KMS-11 (cell line): ENCODE measurements at regions not wholly inside any gene's neighbourhood (a gene's known extent, or its start where the extent isn't known, plus 50 kb on each side); places are given as distances from the start of the nearest gene placed in this dataset.

Experiments used
- H2AFZ ChIP-seq: fragments of 200-600 bp; sonication (generic); 2 replicates; pipeline ENCODE4 v1.6.1; 2016; ENCODE audit warnings: antibody characterized with exemption, mixed run types, low read depth
- H3K27ac ChIP-seq: fragments of 200-600 bp; sonication (generic); 2 replicates; pipeline ENCODE4 v1.6.1; 2016; ENCODE audit warnings: mild to moderate bottlenecking, mixed run types
- H3K27me3 ChIP-seq: fragments of 200-600 bp; sonication (generic); 2 replicates; pipeline ENCODE4 v1.6.1; 2017; ENCODE audit warnings: mild to moderate bottlenecking, low read depth, mixed run types, moderate library complexity; ENCODE audit not compliant: insufficient read depth
- H3K36me3 ChIP-seq: fragments of 200-600 bp; sonication (generic); 2 replicates; pipeline ENCODE4 v1.6.1; 2017; ENCODE audit warnings: mild to moderate bottlenecking, mixed run types; ENCODE audit not compliant: insufficient read depth
- H3K4me1 ChIP-seq: fragments of 200-600 bp; sonication (generic); 2 replicates; pipeline ENCODE4 v1.6.1; 2016; ENCODE audit warnings: mild to moderate bottlenecking, low read depth, mixed run types; ENCODE audit not compliant: poor library complexity, severe bottlenecking
- H3K4me2 ChIP-seq: fragments of 200-600 bp; sonication (generic); 2 replicates; pipeline ENCODE4 v1.7.0; 2016; ENCODE audit warnings: mild to moderate bottlenecking, mixed run types
- H3K4me3 ChIP-seq: fragments of 200-600 bp; sonication (generic); IDR thresholded peaks from 2 replicates; pipeline ENCODE4 v1.6.1; 2017; ENCODE audit warnings: low read depth, low read length, mixed read lengths; ENCODE audit not compliant: insufficient read depth
- H3K79me2 ChIP-seq: fragments of 200-600 bp; sonication (generic); 2 replicates; pipeline ENCODE4 v1.6.1; 2016; ENCODE audit warnings: low read depth, mixed run types; ENCODE audit not compliant: insufficient read depth
- H3K9ac ChIP-seq: fragments of 200-600 bp; sonication (generic); 2 replicates; pipeline ENCODE4 v1.6.1; 2016; ENCODE audit warnings: mild to moderate bottlenecking, mixed run types
- H4K20me1 ChIP-seq: fragments of 200-600 bp; sonication (generic); 2 replicates; pipeline ENCODE4 v1.6.1; 2016; ENCODE audit warnings: mild to moderate bottlenecking, mixed run types; ENCODE audit not compliant: insufficient read depth
- TF ChIP-seq, protein P1 (sequence below): fragments of 200-600 bp; sonication (generic); conservative IDR thresholded peaks from 2 replicates; pipeline ENCODE4 v1.6.1; 2017; ENCODE audit warnings: low read depth, mild to moderate bottlenecking, antibody characterized with exemption, low read length, moderate library complexity, mixed read lengths

DNA sequence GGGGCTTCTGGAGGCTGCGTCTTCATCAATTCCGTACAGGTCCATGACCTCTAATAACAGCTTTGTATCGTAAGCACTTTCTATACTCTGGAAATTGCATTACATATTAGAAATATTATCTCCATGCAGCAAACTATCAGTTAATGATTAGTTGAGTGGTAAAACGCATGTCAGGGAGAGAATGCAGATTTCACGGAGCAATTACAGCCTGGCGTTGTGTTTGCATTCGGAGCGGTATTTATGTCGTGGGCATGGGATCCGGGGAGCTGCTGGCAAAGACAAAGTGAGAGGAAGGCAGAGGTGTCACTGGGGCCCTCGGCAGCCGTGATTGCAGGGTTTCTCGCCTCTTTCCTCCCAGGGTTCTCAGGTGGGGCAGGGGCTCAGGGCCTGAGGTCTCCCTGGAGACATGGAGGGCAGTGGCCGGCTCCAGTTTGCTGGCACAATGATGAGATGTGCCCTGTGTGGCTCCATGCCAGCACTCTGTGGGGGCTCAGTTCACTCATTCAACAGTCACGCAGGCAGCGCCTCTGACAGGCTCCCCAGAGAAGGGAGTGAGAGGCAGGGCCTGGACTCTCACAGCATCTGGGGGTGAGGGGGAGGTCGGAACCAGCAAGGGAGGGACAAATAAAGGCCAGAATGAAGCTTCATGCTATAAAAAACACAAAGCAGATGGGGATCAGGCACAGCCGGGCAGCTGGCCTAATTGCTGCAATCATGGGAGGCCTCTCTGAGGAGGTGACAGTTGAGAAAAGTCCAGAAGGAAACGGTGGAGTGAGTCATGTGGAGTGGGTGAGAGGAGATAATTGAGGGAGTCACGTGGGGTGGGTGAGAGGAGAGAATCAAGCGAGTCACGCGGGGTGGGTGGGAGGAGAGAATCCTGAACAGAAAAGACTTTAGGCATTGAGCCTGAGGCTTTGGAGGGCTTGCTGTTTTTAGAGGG lies 1002.7 kb downstream of the BRD1 start:
- no peaks in the 10 kb centered on the region for H3K36me3 ChIP-seq
- no peak overlapping the region for H3K4me3 ChIP-seq
- TF ChIP-seq, protein P1, sequence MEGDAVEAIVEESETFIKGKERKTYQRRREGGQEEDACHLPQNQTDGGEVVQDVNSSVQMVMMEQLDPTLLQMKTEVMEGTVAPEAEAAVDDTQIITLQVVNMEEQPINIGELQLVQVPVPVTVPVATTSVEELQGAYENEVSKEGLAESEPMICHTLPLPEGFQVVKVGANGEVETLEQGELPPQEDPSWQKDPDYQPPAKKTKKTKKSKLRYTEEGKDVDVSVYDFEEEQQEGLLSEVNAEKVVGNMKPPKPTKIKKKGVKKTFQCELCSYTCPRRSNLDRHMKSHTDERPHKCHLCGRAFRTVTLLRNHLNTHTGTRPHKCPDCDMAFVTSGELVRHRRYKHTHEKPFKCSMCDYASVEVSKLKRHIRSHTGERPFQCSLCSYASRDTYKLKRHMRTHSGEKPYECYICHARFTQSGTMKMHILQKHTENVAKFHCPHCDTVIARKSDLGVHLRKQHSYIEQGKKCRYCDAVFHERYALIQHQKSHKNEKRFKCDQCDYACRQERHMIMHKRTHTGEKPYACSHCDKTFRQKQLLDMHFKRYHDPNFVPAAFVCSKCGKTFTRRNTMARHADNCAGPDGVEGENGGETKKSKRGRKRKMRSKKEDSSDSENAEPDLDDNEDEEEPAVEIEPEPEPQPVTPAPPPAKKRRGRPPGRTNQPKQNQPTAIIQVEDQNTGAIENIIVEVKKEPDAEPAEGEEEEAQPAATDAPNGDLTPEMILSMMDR, result no peak
- H3K79me2 ChIP-seq, result no peaks in the 10 kb centered on the region
- H3K27me3 ChIP-seq, result no peaks in the 10 kb centered on the region
- H3K4me1 ChIP-seq, result no peaks in the 10 kb centered on the region
- no peaks in the 10 kb centered on the region for H4K20me1 ChIP-seq
- no peak overlapping the region for H3K4me2 ChIP-seq
- H2AFZ ChIP-seq, result no peak overlapping the region
- no peak overlapping the region for H3K27ac ChIP-seq
- no peak overlapping the region for H3K9ac ChIP-seq

DNA sequence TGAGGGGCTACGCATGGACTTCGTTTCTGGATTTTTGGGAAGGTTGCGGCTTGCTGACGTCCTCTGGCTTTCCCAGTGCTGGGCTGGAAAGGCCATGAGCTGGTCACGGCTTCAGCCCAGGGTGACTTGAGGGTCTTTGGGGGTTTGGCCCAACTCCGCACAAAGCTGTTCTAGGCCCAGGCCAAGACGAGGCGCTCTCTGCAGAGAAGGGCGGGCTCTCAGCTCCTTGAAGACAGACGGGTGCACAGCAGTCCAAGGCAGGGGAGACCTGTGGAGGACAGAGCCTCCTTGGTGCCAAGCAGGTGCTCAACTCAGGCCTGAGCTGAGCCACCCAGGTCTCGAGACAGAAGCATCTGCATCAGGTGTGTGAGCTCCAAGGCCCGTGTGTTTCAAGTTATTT lies 1003.7 kb downstream of the BRD1 start:
- H3K4me2 ChIP-seq, result no peak overlapping the region
- no peak overlapping the region for H3K4me3 ChIP-seq
- H3K9ac ChIP-seq, result no peak overlapping the region
- no peaks in the 10 kb centered on the region for H3K36me3 ChIP-seq
- no peaks in the 10 kb centered on the region for H3K4me1 ChIP-seq
- H3K27me3 ChIP-seq, result no peaks in the 10 kb centered on the region
- H4K20me1 ChIP-seq, result no peaks in the 10 kb centered on the region
- no peak overlapping the region for H3K27ac ChIP-seq
- TF ChIP-seq, protein P1, result no peak
- no peak overlapping the region for H2AFZ ChIP-seq
- H3K79me2 ChIP-seq, result no peaks in the 10 kb centered on the region

DNA sequence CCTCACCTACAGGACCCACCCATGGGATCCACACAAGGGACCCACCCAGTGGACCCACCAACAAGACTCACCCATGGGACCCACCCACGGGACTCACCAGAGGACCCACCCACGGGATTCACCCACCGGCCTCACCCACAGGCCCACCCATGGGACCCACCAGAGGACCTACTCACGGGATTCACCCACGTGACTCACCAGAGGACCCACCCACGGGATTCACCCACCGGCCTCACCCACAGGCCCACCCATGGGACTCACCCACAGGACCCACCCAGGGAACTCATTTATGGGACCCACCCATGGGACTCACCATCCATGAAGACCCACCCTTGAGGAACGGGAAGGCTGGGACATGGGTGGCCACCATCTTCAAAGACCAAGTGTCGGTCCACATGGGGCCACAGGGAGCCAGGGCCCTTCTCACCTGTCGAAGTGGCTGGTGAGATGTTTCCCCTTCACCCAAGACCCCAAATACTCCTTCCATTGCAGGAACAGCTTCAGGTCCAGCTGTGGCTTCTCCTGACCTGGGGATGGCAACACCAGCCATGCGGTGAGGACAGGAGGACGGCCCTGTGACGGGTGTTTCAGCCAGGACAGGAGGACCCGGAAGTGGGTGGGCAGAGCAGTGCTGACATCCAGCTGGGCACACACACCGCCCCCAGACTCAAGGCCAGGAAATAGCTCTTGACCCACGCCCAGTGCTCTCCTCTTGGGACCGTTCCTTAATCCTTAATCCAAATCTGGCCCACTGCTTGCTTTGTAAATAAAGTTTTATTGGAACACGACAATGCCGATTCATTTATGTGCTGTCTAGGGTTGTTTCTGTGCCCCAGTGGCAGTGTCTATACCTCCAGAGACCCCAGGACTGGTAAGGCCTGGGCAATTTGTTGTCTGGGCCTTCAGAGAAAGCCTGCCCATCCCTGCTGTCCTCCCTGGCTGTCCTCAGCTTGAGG lies 1005.1 kb downstream of the BRD1 start:
- no peak overlapping the region for H2AFZ ChIP-seq
- H3K9ac ChIP-seq, result no peak overlapping the region
- H3K4me1 ChIP-seq, result no peaks in the 10 kb centered on the region
- no peaks in the 10 kb centered on the region for H3K36me3 ChIP-seq
- H3K4me3 ChIP-seq, result no peak overlapping the region
- H3K79me2 ChIP-seq, result no peaks in the 10 kb centered on the region
- no peaks in the 10 kb centered on the region for H4K20me1 ChIP-seq
- H3K4me2 ChIP-seq, result no peak overlapping the region
- H3K27me3 ChIP-seq, result no peaks in the 10 kb centered on the region
- no peak overlapping the region for H3K27ac ChIP-seq
- TF ChIP-seq, protein P1, result no peak

DNA sequence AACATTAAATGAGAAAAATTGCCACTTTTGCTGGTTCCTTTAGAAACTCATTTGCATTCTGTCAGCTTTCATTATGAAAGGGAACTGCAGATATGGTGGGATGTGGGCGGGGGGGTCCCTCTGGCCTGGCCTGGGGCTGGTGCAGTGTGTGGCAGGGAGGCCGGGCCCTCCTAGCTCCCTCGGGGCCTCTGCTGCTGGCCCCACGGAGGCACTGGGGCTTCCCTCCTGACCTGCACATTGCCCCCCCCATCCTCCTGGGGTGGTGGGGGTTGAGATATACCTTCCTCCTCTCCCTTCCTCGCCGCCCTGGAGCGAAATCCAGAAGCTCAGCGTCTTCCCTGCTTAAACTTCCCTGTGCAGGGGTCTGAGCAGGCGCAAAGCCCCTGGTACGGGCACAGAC lies 1005.9 kb downstream of the BRD1 start:
- H3K27me3 ChIP-seq, result no peaks in the 10 kb centered on the region
- H3K79me2 ChIP-seq, result no peaks in the 10 kb centered on the region
- H2AFZ ChIP-seq, result no peak overlapping the region
- H4K20me1 ChIP-seq, result no peaks in the 10 kb centered on the region
- no peaks in the 10 kb centered on the region for H3K36me3 ChIP-seq
- no peak overlapping the region for H3K4me2 ChIP-seq
- TF ChIP-seq, protein P1, result no peak
- H3K4me1 ChIP-seq, result no peaks in the 10 kb centered on the region
- H3K9ac ChIP-seq, result no peak overlapping the region
- no peak overlapping the region for H3K27ac ChIP-seq
- H3K4me3 ChIP-seq, result no peak overlapping the region
